Psoas muscle (tissue), 7 donors: ENCODE measurements at regions not wholly inside any gene's neighbourhood (a gene's known extent, or its start where the extent isn't known, plus 50 kb on each side); places are given as distances from the start of the nearest gene placed in this dataset.

ENCODE experiments used
- ATAC-seq, 4 donors: fragments of 200-7000 bp; cut with Tn5 transposase; one replicate each; pipeline ENCODE4 v1.9.1; 2020; ENCODE audit warnings: moderate library complexity in 3 of 4, mild to moderate bottlenecking in 2 of 4
- DNase-seq, 2 donors: peaks; one replicate each; pipeline ENCODE4 v3.0.0-alpha.2; 2020
- H3K27ac ChIP-seq: fragments of 200-600 bp; one replicate; pipeline ENCODE4 v1.8.0; 2022
- H3K27me3 ChIP-seq, 3 donors: fragments of 200-600 bp in 1 of 3; one replicate each; pipeline versions ENCODE4 v1.6.1 to v1.8.0; 2013 to 2022; ENCODE audit warnings: low read length in 2 of 3, mild to moderate bottlenecking in 2 of 3, moderate library complexity in 1 of 3; ENCODE audit not compliant: insufficient read depth in 3 of 3
- H3K36me3 ChIP-seq, 2 donors: fragments of 200-600 bp in 1 of 2; one replicate each; pipeline versions ENCODE4 v1.6.1 to v1.8.0; 2013 to 2022; ENCODE audit warnings: low read depth in 1 of 2, mild to moderate bottlenecking in 1 of 2, moderate library complexity in 1 of 2; ENCODE audit not compliant: insufficient read depth in 1 of 2
- H3K4me1 ChIP-seq: fragments of 200-600 bp; one replicate; pipeline ENCODE4 v1.8.0; 2022
- H3K4me3 ChIP-seq: fragments of 200-600 bp; one replicate; pipeline ENCODE4 v1.8.0; 2022; ENCODE audit warnings: mild to moderate bottlenecking
- H3K9me3 ChIP-seq: fragments of 200-600 bp; one replicate; pipeline ENCODE4 v1.8.0; 2022
- CTCF ChIP-seq: fragments of 200-600 bp; IDR thresholded peaks from one replicate; pipeline ENCODE4 v1.8.0; 2022; ENCODE audit warnings: antibody characterized with exemption
- WGBS, 3 donors: extraction: QIAGEN DNeasy Blood & Tissue Kit; methylation state at CpG; one replicate each; pipeline versions ENCODE4 v1.1.6 to v1.1.7; 2013; 5-methylcytosine and 5-hydroxymethylcytosine counted together
- intact Hi-C, 2 donors: fragments of 100-400 bp; cut with DNase I; formaldehyde crosslinking; loops; one replicate each; pipeline versions ENCODE4 v1.11.0 to v1.14.2; 2022
- donor health status: healthy with polysubstance abuse.
- donor health status: DM: no; HTN: no; CAD: no; lungs with moderate emphysema.
- donor health status: Bipolar disorder and iron deficiency.
- donor health status: healthy.
- donor health status: DM: yes; HTN: yes; CAD: no.
- donor health status: DM: no; HTN: no; CAD: no.
- donor health status: DM: yes; HTN: yes; CAD: no.

- WGBS, 3 donors = 77 to 87% (median 81%) methylated on average over 8 of the region's 8 CpGs
- no peak for ATAC-seq
- H3K27ac ChIP-seq = no peak overlapping the region
- no peak for TF ChIP-seq CTCF
- intact Hi-C loops = no loop called here
- no peak overlapping the region for H3K4me3 ChIP-seq
- no peaks in the 10 kb centered on the region for H3K27me3 ChIP-seq
- H3K36me3 ChIP-seq = no peaks in the 10 kb centered on the region
- no peaks in the 10 kb centered on the region for H3K9me3 ChIP-seq
- H3K4me1 ChIP-seq = no peaks in the 10 kb centered on the region
- DNase-seq = no peak
Measured at GRCh38 chr4:188821500-188821899, 682.3 kb downstream of the TRIML1 start.

GRCh38 chr4:188822698-188823097, 683.5 kb downstream of the TRIML1 start:
- WGBS, 3 donors = 67 to 81% (median 79%) methylated on average over 2 of the region's 2 CpGs
- no peaks in the 10 kb centered on the region for H3K36me3 ChIP-seq
- no peak overlapping the region for H3K4me3 ChIP-seq
- no peak overlapping the region for H3K27ac ChIP-seq
- H3K27me3 ChIP-seq = no peaks in the 10 kb centered on the region
- intact Hi-C loops = no loop called here
- H3K9me3 ChIP-seq = no peaks in the 10 kb centered on the region
- ATAC-seq = no peak
- no peak for TF ChIP-seq CTCF
- peak in 1 of 2 donors; percentile 11 for DNase-seq
- H3K4me1 ChIP-seq = no peaks in the 10 kb centered on the region

- WGBS, 3 donors = 95 to 96% (median 95%) methylated on average over 17 of the region's 17 CpGs
- ATAC-seq = no peak
- Histone ChIP-seq H3K9me3 (no peaks in the 10 kb centered on the region), H3K4me3 (no peak overlapping the region), H3K4me1 (no peaks in the 10 kb centered on the region), H3K36me3 (no peaks in the 10 kb centered on the region), H3K27me3 (no peaks in the 10 kb centered on the region), H3K27ac (no peak overlapping the region)
- TF ChIP-seq CTCF = no peak
- intact Hi-C loops = no loop called here
- peak in 1 of 2 donors; percentile 15 for DNase-seq
Measured at GRCh38 chr4:188824553-188824952, 685.3 kb downstream of the TRIML1 start.

- TF ChIP-seq CTCF = no peak
- no peaks in the 10 kb centered on the region for H3K4me1 ChIP-seq
- no peak overlapping the region for H3K4me3 ChIP-seq
- H3K36me3 ChIP-seq = no peaks in the 10 kb centered on the region
- H3K27me3 ChIP-seq = no peaks in the 10 kb centered on the region
- H3K9me3 ChIP-seq = peaks cover 3% of the 10 kb centered on the region
- DNase-seq (no peak), ATAC-seq (no peak)
- intact Hi-C loops = no loop called here
- no peak overlapping the region for H3K27ac ChIP-seq
Measured at GRCh38 chr4:188826393-188826792, 687.2 kb downstream of the TRIML1 start.

GRCh38 chr4:188839704-188840103, 700.5 kb downstream of the TRIML1 start:
- Histone ChIP-seq H3K36me3 (no peaks in the 10 kb centered on the region), H3K4me3 (no peak overlapping the region), H3K27me3 (no peaks in the 10 kb centered on the region), H3K9me3 (no peaks in the 10 kb centered on the region), H3K4me1 (no peaks in the 10 kb centered on the region), H3K27ac (no peak overlapping the region)
- intact Hi-C loops = no loop called here
- WGBS, 3 donors = 72 to 78% (median 77%) methylated on average over 1 of the region's 1 CpG
- no peak for TF ChIP-seq CTCF
- DNase-seq (no peak), ATAC-seq (no peak)
